Kidney (tissue), 13 donors: ENCODE measurements at regions not wholly inside any gene's neighbourhood (a gene's known extent, or its start where the extent isn't known, plus 50 kb on each side); places are given as distances from the start of the nearest gene placed in this dataset.

ENCODE experiments used
- DNase-seq, 5 donors: peaks; one replicate each; pipeline ENCODE4 v3.0.0-alpha.2; 2013 to 2020
- FAIRE-seq: peaks from 2 replicates; lab custom pipeline; 2012; peaks lifted over from hg19 to GRCh38; lab: Jason Lieb, UNC
- H3K27ac ChIP-seq, 2 donors: one replicate each; pipeline ENCODE4 v1.7.0; 2013; ENCODE audit warnings: low read depth in 2 of 2, low read length in 2 of 2, inconsistent platforms in 1 of 2
- H3K27me3 ChIP-seq: one replicate; pipeline ENCODE4 v1.7.1; 2013; ENCODE audit warnings: low read length, inconsistent platforms; ENCODE audit not compliant: control insufficient read depth, insufficient read depth
- H3K36me3 ChIP-seq, 3 donors: one replicate each; pipeline versions ENCODE4 v1.7.0 to v1.7.1; 2013; ENCODE audit warnings: low read length in 3 of 3, control low read depth in 1 of 3, inconsistent platforms in 1 of 3; ENCODE audit not compliant: insufficient read depth in 3 of 3, control insufficient read depth in 2 of 3
- H3K4me1 ChIP-seq, 3 donors: one replicate each; pipeline versions ENCODE4 v1.7.0 to v1.7.1; 2013; ENCODE audit warnings: low read length in 3 of 3, inconsistent platforms in 1 of 3, low read depth in 1 of 3; ENCODE audit not compliant: control insufficient read depth in 2 of 3, insufficient read depth in 2 of 3
- H3K4me3 ChIP-seq, 3 donors: one replicate each; pipeline versions ENCODE4 v1.7.0 to v1.8.1; 2013; ENCODE audit warnings: low read length in 3 of 3, control low read depth in 1 of 3, inconsistent platforms in 1 of 3
- H3K9ac ChIP-seq, 3 donors: one replicate each; pipeline versions ENCODE4 v1.7.0 to v1.7.1; 2013; ENCODE audit warnings: low read length in 3 of 3, control low read depth in 1 of 3, inconsistent platforms in 1 of 3
- H3K9me3 ChIP-seq, 3 donors: one replicate each; pipeline versions ENCODE4 v1.7.0 to v1.7.1; 2013; ENCODE audit warnings: low read length in 3 of 3, control low read depth in 1 of 3, inconsistent platforms in 1 of 3; ENCODE audit not compliant: control insufficient read depth in 2 of 3, insufficient read depth in 1 of 3
- CTCF ChIP-seq: IDR thresholded peaks from 3 replicates; pipeline ENCODE4 v1.5.1; 2012; ENCODE audit warnings: mild to moderate bottlenecking, moderate library complexity, borderline replicate concordance; ENCODE audit not compliant: insufficient read depth; ENCODE audit errors: extremely low read depth
- intact Hi-C: fragments of 100-400 bp; cut with DNase I; formaldehyde crosslinking; loops from one replicate; pipeline ENCODE4 v1.11.1; 2022
- donor health status: control.
- donor health status: control.
- donor health status: control.
- donor health status: control.
- donor health status: control.
- donor health status: DM: yes; HTN: yes; CAD: no.
- donor health status: Normal renal cell carcinoma (clear cell type).

- Histone ChIP-seq H3K9ac (no peak overlapping the region), H3K27ac (no peak overlapping the region), H3K36me3 (no peaks in the 10 kb centered on the region), H3K4me3 (no peak overlapping the region), H3K4me1 (no peaks in the 10 kb centered on the region), H3K27me3 (no peaks in the 10 kb centered on the region), H3K9me3 (no peaks in the 10 kb centered on the region)
- DNase-seq (no peak), FAIRE-seq (no peak)
- intact Hi-C loops: no loop called here
- no peak for TF ChIP-seq CTCF
Measured at GRCh38 chr6:50451826-50452400, 261.4 kb upstream of the TFAP2D start.

DNA sequence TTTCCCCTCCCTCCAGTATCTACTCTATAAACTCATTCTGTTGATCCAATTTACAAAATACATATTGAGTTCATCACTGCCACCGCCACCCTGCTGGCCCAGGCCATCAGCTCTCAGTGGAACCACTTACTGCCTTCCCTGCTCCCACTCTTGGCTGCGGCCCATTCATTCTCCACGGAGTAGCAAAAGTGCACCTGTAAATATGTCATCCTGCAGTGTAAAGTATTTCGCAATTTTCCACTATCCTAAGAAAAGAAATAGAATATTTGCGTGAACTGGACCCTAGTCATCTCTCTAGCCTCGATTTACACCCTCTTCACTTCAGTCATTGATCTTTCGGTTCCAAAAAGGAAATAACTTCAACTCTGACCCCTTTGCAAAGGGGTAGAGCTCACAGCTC lies 258.3 kb upstream of the TFAP2D start:
- DNase-seq (no peak), FAIRE-seq (no peak)
- Histone ChIP-seq H3K9me3 (no peaks in the 10 kb centered on the region), H3K27ac (no peak overlapping the region), H3K9ac (no peak overlapping the region), H3K4me1 (no peaks in the 10 kb centered on the region), H3K36me3 (no peaks in the 10 kb centered on the region), H3K4me3 (no peak overlapping the region), H3K27me3 (no peaks in the 10 kb centered on the region)
- intact Hi-C loops: no loop called here
- no peak for TF ChIP-seq CTCF

GRCh38 chr6:50457351-50457750 lies 256.0 kb upstream of the TFAP2D start:
- Histone ChIP-seq H3K9me3 (no peaks in the 10 kb centered on the region), H3K36me3 (no peaks in the 10 kb centered on the region), H3K27ac (no peak overlapping the region), H3K4me3 (no peak overlapping the region), H3K4me1 (no peaks in the 10 kb centered on the region), H3K9ac (no peak overlapping the region), H3K27me3 (no peaks in the 10 kb centered on the region)
- FAIRE-seq (no peak), DNase-seq (no peak)
- intact Hi-C loops: no loop called here
- no peak for TF ChIP-seq CTCF

DNA sequence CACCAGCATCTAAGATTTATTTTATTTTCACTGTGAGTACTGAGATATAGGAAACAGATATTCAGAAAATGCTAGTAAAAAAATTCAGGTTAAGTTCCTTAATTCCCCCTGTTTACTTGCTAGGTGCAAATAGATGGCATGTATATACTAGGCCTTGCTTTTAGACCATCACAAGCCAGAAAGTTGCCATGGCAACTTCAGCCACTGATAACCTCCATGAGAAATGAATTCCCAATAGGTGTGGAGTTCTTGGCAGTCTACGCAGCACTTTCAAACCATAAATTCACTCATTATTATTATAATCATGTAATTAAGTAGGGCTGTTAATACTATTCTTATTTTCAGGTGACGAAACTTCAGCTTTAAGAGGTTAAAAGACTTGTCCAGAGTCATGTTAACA lies 251.6 kb upstream of the TFAP2D start:
- DNase-seq (no peak), FAIRE-seq (no peak)
- H3K9me3 ChIP-seq: no peaks in the 10 kb centered on the region
- no peak overlapping the region for H3K27ac ChIP-seq
- H3K4me1 ChIP-seq: no peaks in the 10 kb centered on the region
- intact Hi-C loops: no loop called here
- no peaks in the 10 kb centered on the region for H3K27me3 ChIP-seq
- H3K36me3 ChIP-seq: no peaks in the 10 kb centered on the region
- no peak for TF ChIP-seq CTCF
- no peak overlapping the region for H3K4me3 ChIP-seq
- no peak overlapping the region for H3K9ac ChIP-seq
